Neural progenitor cell (in vitro differentiated cells): ENCODE measurements at regions not wholly inside any gene's neighbourhood (a gene's known extent, or its start where the extent isn't known, plus 50 kb on each side); places are given as distances from the start of the nearest gene placed in this dataset.

Source experiments
- EZH2 ChIP-seq: fragments of 200-600 bp; sonication (generic); IDR thresholded peaks from 2 replicates; pipeline ENCODE4 v1.6.1; 2017; ENCODE audit warnings: antibody characterized with exemption, mild to moderate bottlenecking, moderate library complexity
- EZH2phosphoT487 ChIP-seq: fragments of 200-600 bp; sonication (generic); IDR thresholded peaks from 2 replicates; pipeline ENCODE4 v1.6.1; 2017; ENCODE audit warnings: antibody characterized with exemption
- TF ChIP-seq, protein P1 (sequence below): fragments of 200-600 bp; sonication (generic); IDR thresholded peaks from 2 replicates; pipeline ENCODE4 v1.5.1; 2017; ENCODE audit warnings: antibody characterized with exemption, mild to moderate bottlenecking

DNA sequence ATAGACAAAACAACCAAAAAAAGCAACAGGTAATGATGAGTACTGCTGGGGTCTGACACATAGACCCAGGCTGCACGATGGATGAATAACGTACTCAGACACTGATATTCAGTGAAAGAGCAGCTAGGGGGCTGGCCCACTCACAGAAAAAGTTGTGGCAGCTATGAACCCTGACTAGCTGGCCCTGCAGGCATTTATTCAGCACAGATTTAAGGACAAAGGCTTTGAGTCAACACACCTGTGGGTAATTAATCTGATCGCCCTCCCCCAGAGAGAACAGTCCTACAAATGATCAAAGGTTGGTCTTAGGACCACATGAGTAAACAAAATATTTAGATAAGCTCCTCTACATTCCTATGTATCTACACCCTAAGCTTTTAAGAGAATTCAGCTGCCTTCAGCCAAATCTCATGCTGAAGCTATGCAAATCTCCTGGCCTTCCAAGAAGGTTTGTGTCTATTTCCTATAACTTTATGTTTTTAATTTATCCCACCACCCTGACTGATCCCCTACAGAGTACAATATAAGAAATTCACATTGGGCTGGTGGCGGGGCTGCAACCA is 81.7 kb upstream of the NXT1 start:
- TF ChIP-seq EZH2 (no peak), EZH2phosphoT487 (no peak)
- TF ChIP-seq, protein P1, sequence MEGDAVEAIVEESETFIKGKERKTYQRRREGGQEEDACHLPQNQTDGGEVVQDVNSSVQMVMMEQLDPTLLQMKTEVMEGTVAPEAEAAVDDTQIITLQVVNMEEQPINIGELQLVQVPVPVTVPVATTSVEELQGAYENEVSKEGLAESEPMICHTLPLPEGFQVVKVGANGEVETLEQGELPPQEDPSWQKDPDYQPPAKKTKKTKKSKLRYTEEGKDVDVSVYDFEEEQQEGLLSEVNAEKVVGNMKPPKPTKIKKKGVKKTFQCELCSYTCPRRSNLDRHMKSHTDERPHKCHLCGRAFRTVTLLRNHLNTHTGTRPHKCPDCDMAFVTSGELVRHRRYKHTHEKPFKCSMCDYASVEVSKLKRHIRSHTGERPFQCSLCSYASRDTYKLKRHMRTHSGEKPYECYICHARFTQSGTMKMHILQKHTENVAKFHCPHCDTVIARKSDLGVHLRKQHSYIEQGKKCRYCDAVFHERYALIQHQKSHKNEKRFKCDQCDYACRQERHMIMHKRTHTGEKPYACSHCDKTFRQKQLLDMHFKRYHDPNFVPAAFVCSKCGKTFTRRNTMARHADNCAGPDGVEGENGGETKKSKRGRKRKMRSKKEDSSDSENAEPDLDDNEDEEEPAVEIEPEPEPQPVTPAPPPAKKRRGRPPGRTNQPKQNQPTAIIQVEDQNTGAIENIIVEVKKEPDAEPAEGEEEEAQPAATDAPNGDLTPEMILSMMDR: no peak
